ENCODE measurements at regions not wholly inside any gene's neighbourhood (a gene's known extent, or its start where the extent isn't known, plus 50 kb on each side); places are given as distances from the start of the nearest gene placed in this dataset.

DNA sequence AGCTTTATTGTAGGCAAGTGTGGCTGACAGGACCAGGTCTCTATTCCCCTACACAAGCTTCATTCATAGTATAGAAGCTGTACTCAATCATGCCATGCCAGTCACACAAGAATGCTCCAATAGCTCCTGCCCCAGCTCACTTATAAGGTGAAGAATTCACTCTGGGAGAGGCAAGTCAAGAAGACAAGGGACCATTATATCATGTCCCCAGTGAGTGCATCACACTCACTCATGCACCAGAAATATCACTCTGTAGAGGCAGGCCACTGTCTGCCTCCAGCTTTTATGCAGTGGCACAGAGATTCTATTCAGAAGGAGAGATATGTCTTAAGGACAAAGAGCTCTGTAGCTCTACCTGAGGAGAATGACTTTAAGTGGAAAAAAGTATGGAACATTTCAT, 263.2 kb downstream of the GJA1 start:
- no peaks in the 10 kb centered on the region for H4K20me1 ChIP-seq (ENCODE audit: insufficient read depth, low read length)
- no peak overlapping the region for H3K27ac ChIP-seq (ENCODE audit: extremely low read length, insufficient read depth, low read length)
- no TSS peak for BruUV-seq (replicated peaks)
- H3K4me1 ChIP-seq (ENCODE audit: insufficient read depth, low read length): no peaks in the 10 kb centered on the region
- intact Hi-C loops (cut with micrococcal nuclease; ENCODE audit: unreplicated experiment): no loop called here
- TF ChIP-seq TBP (CRISPR knock-in tag; IDR thresholded peaks at IDR 0.05): no peak
- TF ChIP-seq ZBTB21 (CRISPR knock-in tag; IDR thresholded peaks at IDR 0.05): no peak
- TF ChIP-seq, protein P1, sequence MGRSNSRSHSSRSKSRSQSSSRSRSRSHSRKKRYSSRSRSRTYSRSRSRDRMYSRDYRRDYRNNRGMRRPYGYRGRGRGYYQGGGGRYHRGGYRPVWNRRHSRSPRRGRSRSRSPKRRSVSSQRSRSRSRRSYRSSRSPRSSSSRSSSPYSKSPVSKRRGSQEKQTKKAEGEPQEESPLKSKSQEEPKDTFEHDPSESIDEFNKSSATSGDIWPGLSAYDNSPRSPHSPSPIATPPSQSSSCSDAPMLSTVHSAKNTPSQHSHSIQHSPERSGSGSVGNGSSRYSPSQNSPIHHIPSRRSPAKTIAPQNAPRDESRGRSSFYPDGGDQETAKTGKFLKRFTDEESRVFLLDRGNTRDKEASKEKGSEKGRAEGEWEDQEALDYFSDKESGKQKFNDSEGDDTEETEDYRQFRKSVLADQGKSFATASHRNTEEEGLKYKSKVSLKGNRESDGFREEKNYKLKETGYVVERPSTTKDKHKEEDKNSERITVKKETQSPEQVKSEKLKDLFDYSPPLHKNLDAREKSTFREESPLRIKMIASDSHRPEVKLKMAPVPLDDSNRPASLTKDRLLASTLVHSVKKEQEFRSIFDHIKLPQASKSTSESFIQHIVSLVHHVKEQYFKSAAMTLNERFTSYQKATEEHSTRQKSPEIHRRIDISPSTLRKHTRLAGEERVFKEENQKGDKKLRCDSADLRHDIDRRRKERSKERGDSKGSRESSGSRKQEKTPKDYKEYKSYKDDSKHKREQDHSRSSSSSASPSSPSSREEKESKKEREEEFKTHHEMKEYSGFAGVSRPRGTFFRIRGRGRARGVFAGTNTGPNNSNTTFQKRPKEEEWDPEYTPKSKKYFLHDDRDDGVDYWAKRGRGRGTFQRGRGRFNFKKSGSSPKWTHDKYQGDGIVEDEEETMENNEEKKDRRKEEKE (IDR thresholded peaks at IDR 0.05): no peak
- no peak for TF ChIP-seq ELF1 (CRISPR knock-in tag; IDR thresholded peaks at IDR 0.05)
- no peak for TF ChIP-seq ZNF234 (CRISPR knock-in tag; conservative IDR thresholded peaks at IDR 0.05)
- TF ChIP-seq NKX3-1 (CRISPR knock-in tag; IDR thresholded peaks at IDR 0.05): no peak
- TF ChIP-seq ZNF746 (CRISPR knock-in tag; IDR thresholded peaks at IDR 0.05): no peak
- TF ChIP-seq, protein P2, sequence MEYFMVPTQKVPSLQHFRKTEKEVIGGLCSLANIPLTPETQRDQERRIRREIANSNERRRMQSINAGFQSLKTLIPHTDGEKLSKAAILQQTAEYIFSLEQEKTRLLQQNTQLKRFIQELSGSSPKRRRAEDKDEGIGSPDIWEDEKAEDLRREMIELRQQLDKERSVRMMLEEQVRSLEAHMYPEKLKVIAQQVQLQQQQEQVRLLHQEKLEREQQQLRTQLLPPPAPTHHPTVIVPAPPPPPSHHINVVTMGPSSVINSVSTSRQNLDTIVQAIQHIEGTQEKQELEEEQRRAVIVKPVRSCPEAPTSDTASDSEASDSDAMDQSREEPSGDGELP (IDR thresholded peaks at IDR 0.05; ENCODE audit: borderline replicate concordance, low read depth): no peak
- TF ChIP-seq ZNF564 (CRISPR knock-in tag; IDR thresholded peaks at IDR 0.05): no peak
- TF ChIP-seq SMARCE1 (IDR thresholded peaks at IDR 0.05; ENCODE audit: borderline replicate concordance): no peak
- no peak for TF ChIP-seq ZNF552 (CRISPR knock-in tag; IDR thresholded peaks at IDR 0.05; ENCODE audit: borderline replicate concordance)
- TF ChIP-seq, protein P3, sequence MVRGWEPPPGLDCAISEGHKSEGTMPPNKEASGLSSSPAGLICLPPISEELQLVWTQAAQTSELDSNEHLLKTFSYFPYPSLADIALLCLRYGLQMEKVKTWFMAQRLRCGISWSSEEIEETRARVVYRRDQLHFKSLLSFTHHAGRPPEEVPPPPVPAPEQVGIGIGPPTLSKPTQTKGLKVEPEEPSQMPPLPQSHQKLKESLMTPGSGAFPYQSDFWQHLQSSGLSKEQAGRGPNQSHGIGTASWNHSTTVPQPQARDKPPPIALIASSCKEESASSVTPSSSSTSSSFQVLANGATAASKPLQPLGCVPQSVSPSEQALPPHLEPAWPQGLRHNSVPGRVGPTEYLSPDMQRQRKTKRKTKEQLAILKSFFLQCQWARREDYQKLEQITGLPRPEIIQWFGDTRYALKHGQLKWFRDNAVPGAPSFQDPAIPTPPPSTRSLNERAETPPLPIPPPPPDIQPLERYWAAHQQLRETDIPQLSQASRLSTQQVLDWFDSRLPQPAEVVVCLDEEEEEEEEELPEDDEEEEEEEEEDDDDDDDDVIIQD (CRISPR knock-in tag; IDR thresholded peaks at IDR 0.05; ENCODE audit: low read depth): no peak
- TF ChIP-seq KMT2A (CRISPR knock-in tag; IDR thresholded peaks at IDR 0.05): no peak
- no peak for TF ChIP-seq RFX3 (CRISPR knock-in tag; IDR thresholded peaks at IDR 0.05)
- TF ChIP-seq, protein P4, sequence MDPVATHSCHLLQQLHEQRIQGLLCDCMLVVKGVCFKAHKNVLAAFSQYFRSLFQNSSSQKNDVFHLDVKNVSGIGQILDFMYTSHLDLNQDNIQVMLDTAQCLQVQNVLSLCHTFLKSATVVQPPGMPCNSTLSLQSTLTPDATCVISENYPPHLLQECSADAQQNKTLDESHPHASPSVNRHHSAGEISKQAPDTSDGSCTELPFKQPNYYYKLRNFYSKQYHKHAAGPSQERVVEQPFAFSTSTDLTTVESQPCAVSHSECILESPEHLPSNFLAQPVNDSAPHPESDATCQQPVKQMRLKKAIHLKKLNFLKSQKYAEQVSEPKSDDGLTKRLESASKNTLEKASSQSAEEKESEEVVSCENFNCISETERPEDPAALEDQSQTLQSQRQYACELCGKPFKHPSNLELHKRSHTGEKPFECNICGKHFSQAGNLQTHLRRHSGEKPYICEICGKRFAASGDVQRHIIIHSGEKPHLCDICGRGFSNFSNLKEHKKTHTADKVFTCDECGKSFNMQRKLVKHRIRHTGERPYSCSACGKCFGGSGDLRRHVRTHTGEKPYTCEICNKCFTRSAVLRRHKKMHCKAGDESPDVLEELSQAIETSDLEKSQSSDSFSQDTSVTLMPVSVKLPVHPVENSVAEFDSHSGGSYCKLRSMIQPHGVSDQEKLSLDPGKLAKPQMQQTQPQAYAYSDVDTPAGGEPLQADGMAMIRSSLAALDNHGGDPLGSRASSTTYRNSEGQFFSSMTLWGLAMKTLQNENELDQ (CRISPR knock-in tag; IDR thresholded peaks at IDR 0.05; ENCODE audit: borderline replicate concordance): no peak
- TF ChIP-seq TBL1XR1 (IDR thresholded peaks at IDR 0.05; ENCODE audit: borderline replicate concordance, low read length, partially characterized antibody): no peak
- H3K4me2 ChIP-seq (ENCODE audit: low read depth, low read length): no peak overlapping the region
- H3K27me3 ChIP-seq (ENCODE audit: control insufficient read depth in 1 of 2, insufficient read depth in 2 of 2, low read length in 2 of 2): no peaks in the 10 kb centered on the region
- DNase-seq (ENCODE audit: low spot score): no peak
- no peak for FAIRE-seq
- H2AFZ ChIP-seq (ENCODE audit: low read length): no peak overlapping the region
- no peaks in the 10 kb centered on the region for H3K9me3 ChIP-seq (ENCODE audit: low read length)
- in situ Hi-C loops (cut with HindIII; ENCODE audit: extremely low pct_ligation_motif_present, low pct_unique_long_range_greater_than_20kb): no loop called here
- H3K4me3 ChIP-seq (replicated peaks in 1 of 3; ENCODE audit: insufficient read depth in 1 of 3, low read depth in 2 of 3, low read length in 3 of 3): no peak overlapping the region
- H3K36me3 ChIP-seq (replicated peaks in 1 of 2; ENCODE audit: control insufficient read depth in 1 of 2, insufficient read depth in 2 of 2, low read length in 2 of 2): no peaks in the 10 kb centered on the region
- no peaks in the 10 kb centered on the region for H3K79me2 ChIP-seq (ENCODE audit: insufficient read depth, low read length)
- no peak overlapping the region for H3K9ac ChIP-seq (ENCODE audit: insufficient read depth, low read depth, low read length)
- ChIA-PET POLR2A (no interaction called here), CTCF (ENCODE audit: low intra/inter-chr PET ratio, low total read pairs) (no interaction called here)
- ATAC-seq: no peak
